HAP-1 (cell line): ENCODE measurements at regions not wholly inside any gene's neighbourhood (a gene's known extent, or its start where the extent isn't known, plus 50 kb on each side); places are given as distances from the start of the nearest gene placed in this dataset.
"Not testable (repeated sequence)": the region's sequence is repeated elsewhere in the genome, so short reads cannot be mapped to it uniquely, and the experiment has no call there.

Experiments used
- DNase-seq, 2 experiments: peaks; one replicate each; pipeline ENCODE4 v3.0.0-alpha.2; 2016 to 2020; ENCODE audit warnings: low spot score in 2 of 2
- H3K27me3 ChIP-seq: fragments of 250-450 bp; sonication (Bioruptor Pico); 2 replicates; pipeline ENCODE4 v1.5.1; 2020; ENCODE audit warnings: low read depth, mild to moderate bottlenecking, moderate library complexity
- H3K36me3 ChIP-seq: fragments of 250-450 bp; sonication (Bioruptor Pico); replicated peaks from 2 replicates; pipeline ENCODE4 v1.5.1; 2020; ENCODE audit warnings: mild to moderate bottlenecking
- H3K4me1 ChIP-seq: fragments of 250-450 bp; sonication (Bioruptor Pico); 2 replicates; pipeline ENCODE4 v1.5.1; 2020; ENCODE audit warnings: mild to moderate bottlenecking
- H3K4me3 ChIP-seq: fragments of 250-450 bp; sonication (Bioruptor Pico); 2 replicates; pipeline ENCODE4 v1.5.1; 2020; ENCODE audit warnings: mild to moderate bottlenecking, moderate library complexity
- H3K9me3 ChIP-seq: fragments of 250-450 bp; sonication (Bioruptor Pico); 2 replicates; pipeline ENCODE4 v1.5.1; 2020; ENCODE audit warnings: mild to moderate bottlenecking, moderate library complexity
- in situ Hi-C: fragments of 300-500 bp; cut with MboI; formaldehyde crosslinking; loops from 3 replicates; pipeline ENCODE4 v1.14.3; 2020; ENCODE audit warnings: low sequenced_read_pairs, inconsistent platforms, mixed read lengths

GRCh38 chr1:215004121-215004827 is 78.3 kb upstream of the KCNK2 start:
- in situ Hi-C loops, result no loop called here
- DNase-seq, result no peak
- Histone ChIP-seq H3K9me3 (no peaks in the 10 kb centered on the region), H3K4me1 (no peaks in the 10 kb centered on the region; the same call in 1 of the 2 replicates), H3K27me3 (no peaks in the 10 kb centered on the region), H3K4me3 (no peak overlapping the region), H3K36me3 (no peaks in the 10 kb centered on the region)

- DNase-seq, result no peak
- in situ Hi-C loops, result no loop called here
- Histone ChIP-seq H3K4me3 (no peak overlapping the region), H3K27me3 (no peaks in the 10 kb centered on the region), H3K36me3 (no peaks in the 10 kb centered on the region), H3K9me3 (no peaks in the 10 kb centered on the region), H3K4me1 (no peaks in the 10 kb centered on the region; the same call in 1 of the 2 replicates)
Observed at GRCh38 chr1:215005078-215005477, 77.5 kb upstream of the KCNK2 start.

- H3K27me3 ChIP-seq, result no peaks in the 10 kb centered on the region
- DNase-seq, result no peak
- no peak overlapping the region for H3K4me3 ChIP-seq
- H3K9me3 ChIP-seq, result no peaks in the 10 kb centered on the region
- in situ Hi-C loops, result no loop called here
- H3K4me1 ChIP-seq, result peaks cover 3% of the 10 kb centered on the region; the same call in 1 of the 2 replicates
- no peaks in the 10 kb centered on the region for H3K36me3 ChIP-seq
Observed at GRCh38 chr1:215005656-215006345, 76.7 kb upstream of the KCNK2 start.

- in situ Hi-C loops, result no loop called here
- Histone ChIP-seq H3K4me3 (no peak overlapping the region), H3K9me3 (no peaks in the 10 kb centered on the region), H3K4me1 (peaks cover 3% of the 10 kb centered on the region; the same call in 1 of the 2 replicates), H3K36me3 (no peaks in the 10 kb centered on the region), H3K27me3 (no peaks in the 10 kb centered on the region)
- DNase-seq, result no peak
Observed at GRCh38 chr1:215007880-215008279, 74.7 kb upstream of the KCNK2 start.

GRCh38 chr1:215018555-215018954 is 64.0 kb upstream of the KCNK2 start:
- Histone ChIP-seq H3K27me3 (no peaks in the 10 kb centered on the region), H3K4me3 (no peak overlapping the region), H3K36me3 (no peaks in the 10 kb centered on the region), H3K9me3 (no peaks in the 10 kb centered on the region), H3K4me1 (no peaks in the 10 kb centered on the region; the same call in 1 of the 2 replicates)
- no peak for DNase-seq
- in situ Hi-C loops, result no loop called here

- in situ Hi-C loops, result no loop called here
- no peaks in the 10 kb centered on the region; the same call in 1 of the 2 replicates for H3K4me1 ChIP-seq
- no peaks in the 10 kb centered on the region for H3K36me3 ChIP-seq
- H3K9me3 ChIP-seq, result no peaks in the 10 kb centered on the region
- H3K4me3 ChIP-seq, result no peak overlapping the region
- no peaks in the 10 kb centered on the region for H3K27me3 ChIP-seq
- DNase-seq, result no peak
Observed at GRCh38 chr1:215022204-215022603, 60.3 kb upstream of the KCNK2 start.

- in situ Hi-C loops, result no loop called here
Observed at GRCh38 chr1:215022741-215023141, 59.8 kb upstream of the KCNK2 start.

GRCh38 chr1:215023155-215023832 is 59.2 kb upstream of the KCNK2 start:
- no peak for DNase-seq
- Histone ChIP-seq H3K4me3 (no peak overlapping the region), H3K27me3 (no peaks in the 10 kb centered on the region), H3K4me1 (no peaks in the 10 kb centered on the region; the same call in 1 of the 2 replicates), H3K36me3 (no peaks in the 10 kb centered on the region), H3K9me3 (no peaks in the 10 kb centered on the region)
- in situ Hi-C loops, result no loop called here

More at GRCh38 chr1:215022741-215023141, 59.8 kb upstream of the KCNK2 start:
- H3K36me3 ChIP-seq, result no peaks in the 10 kb centered on the region
- H3K9me3 ChIP-seq, result no peaks in the 10 kb centered on the region
- no peaks in the 10 kb centered on the region for H3K27me3 ChIP-seq
- H3K4me3 ChIP-seq, result no peak overlapping the region
- no peaks in the 10 kb centered on the region; the same call in 1 of the 2 replicates for H3K4me1 ChIP-seq
- DNase-seq, result no peak

- Histone ChIP-seq H3K4me3 (no peak overlapping the region), H3K36me3 (no peaks in the 10 kb centered on the region), H3K4me1 (no peaks in the 10 kb centered on the region), H3K27me3 (no peaks in the 10 kb centered on the region), H3K9me3 (no peaks in the 10 kb centered on the region)
- in situ Hi-C loops, result no loop called here
- no peak for DNase-seq
Observed at GRCh38 chr1:215028954-215029353, 53.6 kb upstream of the KCNK2 start.

- DNase-seq, H3K9me3 ChIP-seq, H3K36me3 ChIP-seq, H3K4me1 ChIP-seq, H3K4me3 ChIP-seq, in situ Hi-C loops, H3K27me3 ChIP-seq: not testable (repeated sequence)
Observed at GRCh38 chr1:215030581-215030980, 52.0 kb upstream of the KCNK2 start.

GRCh38 chr1:215031392-215031791 is 51.1 kb upstream of the KCNK2 start:
- no peaks in the 10 kb centered on the region for H3K4me1 ChIP-seq
- no peak for DNase-seq
- no peaks in the 10 kb centered on the region for H3K36me3 ChIP-seq
- no peaks in the 10 kb centered on the region for H3K9me3 ChIP-seq
- H3K4me3 ChIP-seq, result no peak overlapping the region
- in situ Hi-C loops, result no loop called here
- no peaks in the 10 kb centered on the region for H3K27me3 ChIP-seq
